HG02610 (cell line): ENCODE measurements at regions not wholly inside any gene's neighbourhood (a gene's known extent, or its start where the extent isn't known, plus 50 kb on each side); places are given as distances from the start of the nearest gene placed in this dataset.
"Not testable (repeated sequence)": the region's sequence is repeated elsewhere in the genome, so short reads cannot be mapped to it uniquely, and the experiment has no call there.

ENCODE experiments used
- ATAC-seq: cut with Tn5 transposase; IDR thresholded peaks from one replicate; pipeline ENCODE4 v1.9.1; 2021; ENCODE audit warnings: mild to moderate bottlenecking, moderate library complexity; ENCODE audit not compliant: unreplicated experiment

DNA sequence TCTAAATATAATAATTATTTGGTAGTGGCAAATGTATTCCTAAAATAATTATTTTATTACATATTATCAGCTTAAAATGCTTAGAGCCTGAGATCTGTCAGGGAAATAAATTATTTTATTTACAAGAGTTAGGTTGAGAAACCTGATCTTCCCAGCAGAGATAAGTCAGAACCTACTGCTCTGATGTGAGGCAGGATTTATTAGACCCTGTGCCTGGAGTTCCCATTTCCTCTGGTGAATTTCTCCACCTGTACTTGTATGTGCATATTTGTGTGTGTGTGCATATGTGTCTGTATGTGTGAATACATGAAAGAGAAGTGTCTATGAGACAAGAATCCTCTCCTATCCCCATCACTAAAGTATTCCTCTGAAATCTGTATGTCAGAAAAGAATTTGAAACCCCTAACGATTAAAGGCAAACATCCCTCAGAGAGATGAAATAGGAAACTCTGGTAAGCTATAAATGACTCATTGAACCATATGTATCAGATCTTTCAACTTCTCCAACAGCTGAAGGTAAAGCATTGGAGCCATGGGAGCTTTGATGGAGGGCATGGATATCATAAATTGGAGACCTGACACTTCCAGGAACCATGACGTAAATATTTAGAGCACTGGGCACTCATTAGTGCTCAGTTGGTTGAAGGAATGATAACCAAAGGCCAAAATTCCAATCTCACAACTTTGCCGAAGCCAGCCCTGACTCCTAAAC, 190.9 kb downstream of the XPNPEP1 start:
- no peak for ATAC-seq

DNA sequence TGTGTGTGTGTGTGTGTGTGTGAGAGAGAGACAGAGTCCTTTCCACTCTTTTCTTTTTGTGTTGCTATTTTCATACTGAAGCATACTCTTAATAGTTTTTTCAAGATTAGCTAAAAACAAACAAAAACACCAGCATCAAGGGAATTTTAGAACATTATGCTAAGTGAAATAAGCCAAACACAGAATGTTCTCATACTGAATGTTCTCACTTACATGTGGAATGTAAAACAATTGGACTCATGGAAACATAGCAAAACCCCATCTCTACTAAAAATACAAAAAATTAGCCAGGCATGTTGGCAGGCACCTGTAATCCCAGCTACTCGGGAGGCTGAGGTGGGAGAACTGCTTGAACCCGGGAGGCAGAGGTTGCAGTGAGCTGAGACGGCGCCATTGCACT, 193.4 kb downstream of the XPNPEP1 start:
- ATAC-seq, result not testable (repeated sequence)

DNA sequence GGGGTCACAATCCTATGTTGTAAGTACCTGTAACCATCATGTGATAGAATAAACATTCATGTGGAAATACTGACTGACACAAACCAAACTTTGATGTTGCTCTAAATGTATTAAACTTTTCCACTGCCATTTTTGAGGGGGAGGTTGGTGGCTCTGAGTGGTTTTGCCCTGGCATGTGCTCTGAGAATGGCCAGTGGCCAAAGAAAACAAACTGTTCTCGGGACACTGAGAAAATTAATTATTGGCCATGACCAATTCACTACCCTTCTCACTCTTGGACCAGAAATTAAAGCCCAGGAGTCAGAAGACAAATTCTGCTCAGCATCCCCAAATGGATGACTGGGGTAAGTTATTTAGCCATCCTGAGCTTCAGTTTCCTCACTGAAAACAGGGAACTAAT, 195.9 kb downstream of the XPNPEP1 start:
- ATAC-seq, result no peak

DNA sequence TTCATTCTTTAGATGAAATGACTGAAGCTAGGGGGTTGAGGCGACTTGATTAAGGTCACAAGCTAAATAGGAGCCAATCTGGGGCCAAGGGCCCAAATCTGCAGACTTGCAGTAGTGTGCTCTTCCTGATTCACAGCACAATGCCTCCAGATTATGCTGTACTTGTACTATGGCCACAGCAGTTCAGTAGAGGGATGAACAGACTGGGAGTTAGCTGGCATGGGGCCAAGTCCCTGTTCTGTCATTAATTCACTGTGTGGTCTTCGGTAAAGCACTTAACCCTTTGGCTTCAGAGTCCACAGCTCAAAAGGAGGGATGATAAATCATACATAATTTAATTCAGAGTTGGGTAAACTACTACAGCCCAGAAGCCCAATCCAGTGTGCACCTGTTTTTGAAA, 196.8 kb downstream of the XPNPEP1 start:
- ATAC-seq, result no peak

DNA sequence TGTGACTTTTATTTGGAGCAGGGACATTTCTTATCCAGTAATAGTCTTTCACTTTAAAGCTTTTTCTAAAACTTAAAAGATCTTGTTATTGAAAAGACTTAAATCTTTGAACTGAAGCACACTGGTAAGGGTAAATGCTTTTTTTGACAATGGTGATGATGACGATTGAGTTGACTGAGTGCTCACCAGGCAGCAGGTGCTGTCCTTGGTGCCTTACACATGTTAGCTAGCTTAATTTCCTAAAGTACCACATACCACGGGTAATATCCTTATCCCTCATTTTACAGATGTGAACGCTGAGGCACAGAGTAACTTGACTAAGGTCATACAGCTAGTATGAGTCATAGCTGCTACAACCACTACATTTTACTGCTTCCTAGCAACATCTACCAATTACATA, 200.0 kb downstream of the XPNPEP1 start:
- ATAC-seq, result no peak

DNA sequence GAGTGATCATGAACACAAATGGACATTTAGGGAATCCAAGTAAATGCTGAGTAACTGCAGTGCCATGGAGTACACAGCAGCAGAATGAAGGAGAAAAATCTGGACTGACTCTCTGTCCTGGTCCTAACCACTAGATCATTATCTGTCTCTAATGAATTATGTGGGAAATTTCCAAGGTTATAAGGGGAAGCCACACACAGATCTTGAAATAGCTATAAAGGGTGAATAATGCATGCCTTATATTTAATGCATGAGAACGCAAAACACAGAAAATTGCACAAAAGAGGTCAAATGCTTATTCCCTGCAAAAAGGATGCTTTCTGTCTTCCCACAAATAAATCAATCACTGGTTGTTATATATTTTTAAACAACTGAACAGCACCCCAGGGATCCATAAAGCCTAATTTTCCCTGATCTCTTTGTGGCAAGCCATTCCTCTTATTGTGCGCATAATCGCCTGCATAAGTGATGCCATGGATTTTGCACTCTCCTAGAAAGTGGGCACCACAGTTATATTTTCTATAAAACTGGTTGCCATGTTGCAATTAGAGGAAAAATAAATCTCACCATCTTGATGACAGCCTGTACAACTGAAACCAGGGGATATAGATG, 201.8 kb downstream of the XPNPEP1 start:
- ATAC-seq, result no peak

DNA sequence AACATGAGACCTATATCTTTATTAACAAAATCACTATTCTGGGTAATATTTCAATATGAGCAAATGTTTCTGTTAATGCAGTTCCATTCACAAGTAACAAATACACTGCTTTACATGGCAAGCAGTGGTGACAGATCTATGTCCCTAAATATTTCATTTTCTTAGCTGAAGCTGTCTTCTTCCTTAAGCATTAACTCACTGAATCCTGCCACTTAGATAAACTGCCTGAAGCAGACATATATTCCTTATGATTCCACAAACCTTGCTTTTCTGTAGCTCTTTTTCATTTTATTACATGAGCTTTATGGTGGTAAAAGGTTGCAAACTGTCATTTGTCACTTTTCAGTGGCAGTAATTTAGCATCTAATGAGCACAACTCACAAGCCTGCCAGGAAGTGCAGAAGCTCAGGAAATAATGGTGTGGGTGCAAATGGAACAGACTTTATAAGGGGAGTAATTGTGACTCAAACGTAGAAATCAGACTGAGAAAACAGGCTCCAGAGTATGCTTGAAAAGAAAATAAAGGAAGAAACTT, 217.2 kb downstream of the XPNPEP1 start:
- ATAC-seq, result no peak

DNA sequence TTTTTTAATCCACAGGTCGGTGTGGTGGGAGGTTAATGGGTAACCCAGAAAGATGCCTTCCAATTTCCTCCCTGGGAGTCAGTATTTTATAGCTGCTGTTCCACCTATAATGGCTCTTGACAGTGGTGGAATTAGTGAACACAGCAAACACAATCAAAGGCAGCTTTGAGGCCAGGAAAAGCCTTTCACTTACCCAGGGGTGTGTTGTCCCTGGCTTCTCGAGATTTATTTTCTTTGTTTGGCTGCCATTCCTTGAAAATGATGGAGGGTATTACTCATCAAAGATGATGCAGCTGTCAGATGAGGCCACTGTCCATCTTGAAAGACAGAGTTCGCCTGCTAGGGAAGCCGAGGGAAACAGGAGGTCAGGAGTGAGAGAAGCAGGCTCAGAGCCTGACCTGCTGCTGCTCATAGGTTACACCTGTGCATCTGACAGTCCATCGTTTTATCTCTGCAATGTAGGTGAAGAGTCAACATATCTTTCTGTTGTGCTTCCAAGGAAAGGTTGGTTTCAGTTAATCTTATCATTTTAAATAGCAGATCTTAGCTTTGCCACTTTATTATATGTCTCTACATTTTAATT, 221.6 kb downstream of the XPNPEP1 start:
- ATAC-seq, result no peak

DNA sequence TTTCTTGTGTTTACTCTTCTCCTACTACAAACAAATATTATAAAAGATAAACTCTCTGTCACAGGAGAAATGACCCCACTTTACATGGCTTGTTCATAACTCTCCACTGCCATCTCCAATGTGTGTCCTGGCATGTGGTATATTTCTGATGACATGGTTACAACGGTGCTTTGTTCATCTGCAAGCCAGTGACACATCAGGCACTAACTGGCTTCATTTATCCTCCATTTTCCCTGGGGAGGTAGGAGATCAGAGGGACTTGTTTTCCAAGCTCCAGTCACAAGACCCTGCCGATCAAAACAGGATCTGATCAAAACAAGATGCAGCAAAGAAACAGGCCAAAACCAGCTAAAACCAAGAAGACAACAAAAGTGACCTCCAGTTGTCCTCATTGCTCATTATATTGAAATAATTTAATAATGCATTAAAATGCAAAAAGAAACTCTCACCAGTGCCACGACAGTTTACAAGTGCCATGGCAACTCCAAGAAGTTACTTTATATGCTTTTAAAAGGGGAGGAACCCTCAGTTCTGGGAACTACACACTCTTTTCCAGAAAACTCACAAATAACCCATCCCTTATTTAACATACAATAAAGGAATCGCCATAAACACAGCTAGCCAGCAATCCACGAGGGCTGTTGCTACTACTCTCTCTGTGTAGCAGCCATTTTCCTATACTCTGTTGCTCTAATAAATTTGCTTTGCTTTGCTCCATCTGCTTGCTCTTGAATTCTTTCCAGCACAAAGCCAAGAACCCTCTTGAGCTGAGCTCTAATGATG, 224.2 kb downstream of the XPNPEP1 start:
- ATAC-seq, result no peak

DNA sequence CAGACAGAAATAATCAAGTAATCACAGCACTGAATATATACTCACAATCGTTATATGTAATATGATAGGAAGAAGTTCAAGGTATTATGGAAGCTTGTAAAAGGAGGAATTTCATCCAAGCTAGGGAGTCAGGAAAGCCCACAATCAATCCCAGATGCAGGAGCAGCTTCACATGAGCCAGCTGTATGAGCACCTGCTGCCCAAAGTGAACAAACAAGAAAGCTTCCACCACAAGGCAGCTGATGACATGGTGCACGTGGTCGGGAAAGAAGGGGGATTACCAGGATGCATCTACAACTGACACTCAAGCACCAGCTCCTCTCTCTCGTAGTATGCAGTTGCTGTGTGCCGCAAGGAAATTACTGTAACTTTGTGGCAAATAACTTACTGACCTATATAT, 225.2 kb downstream of the XPNPEP1 start:
- no peak for ATAC-seq

DNA sequence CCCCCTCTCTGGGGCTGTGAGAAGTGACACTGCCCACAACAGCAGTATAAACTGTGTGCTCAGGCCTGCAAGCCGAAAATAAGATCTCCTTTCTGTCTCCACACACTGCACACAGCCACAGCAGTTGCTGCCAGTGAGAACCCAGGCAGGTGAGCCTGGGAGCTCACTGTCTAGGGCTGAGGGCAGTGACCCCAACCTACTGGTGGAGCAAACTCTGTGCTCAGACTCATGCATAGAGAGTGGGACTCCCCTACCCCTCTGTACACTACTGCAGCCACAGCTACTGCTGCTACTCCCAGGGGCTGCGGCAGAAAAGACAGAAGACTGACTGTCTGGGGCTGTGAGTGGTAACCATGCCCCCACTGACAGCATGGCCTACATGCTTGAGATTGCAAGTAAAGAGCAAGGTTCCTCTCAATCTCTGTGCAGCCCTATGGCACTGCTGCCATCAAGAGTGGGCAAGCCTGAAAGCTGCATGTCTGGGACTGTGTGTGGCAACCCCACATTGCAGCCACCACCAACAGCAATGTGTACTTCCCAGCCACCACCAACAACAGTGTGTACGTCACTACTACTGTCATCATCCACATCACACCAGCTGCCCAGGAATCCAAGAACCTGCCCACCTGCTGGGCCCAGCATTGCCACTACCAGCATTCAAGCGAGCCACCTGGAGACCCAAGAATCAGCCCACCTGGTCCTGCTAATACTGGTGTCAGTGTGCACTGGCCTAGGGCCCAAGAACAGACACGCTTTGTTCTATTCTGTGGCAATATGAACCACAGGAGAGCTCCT, 226.1 kb downstream of the XPNPEP1 start:
- no peak for ATAC-seq

DNA sequence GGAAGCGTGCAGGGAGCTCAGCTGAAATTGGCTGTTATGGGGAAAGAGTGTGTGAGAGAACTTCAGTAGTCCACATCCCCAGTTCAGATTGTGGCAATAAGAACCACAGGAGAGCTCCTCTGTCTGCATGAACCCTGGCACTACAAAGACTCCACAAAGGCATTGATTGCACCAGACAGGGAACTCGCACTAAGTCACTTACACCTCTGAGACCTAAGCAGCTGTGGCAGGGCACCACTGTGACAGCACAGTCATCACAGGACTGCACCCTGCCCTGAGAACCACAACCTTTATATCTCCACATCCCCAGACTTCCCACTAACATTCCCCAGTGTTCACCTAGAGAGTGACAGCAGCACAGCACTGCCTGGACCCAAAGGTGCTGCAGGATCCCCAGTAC, 226.8 kb downstream of the XPNPEP1 start:
- ATAC-seq, result no peak

DNA sequence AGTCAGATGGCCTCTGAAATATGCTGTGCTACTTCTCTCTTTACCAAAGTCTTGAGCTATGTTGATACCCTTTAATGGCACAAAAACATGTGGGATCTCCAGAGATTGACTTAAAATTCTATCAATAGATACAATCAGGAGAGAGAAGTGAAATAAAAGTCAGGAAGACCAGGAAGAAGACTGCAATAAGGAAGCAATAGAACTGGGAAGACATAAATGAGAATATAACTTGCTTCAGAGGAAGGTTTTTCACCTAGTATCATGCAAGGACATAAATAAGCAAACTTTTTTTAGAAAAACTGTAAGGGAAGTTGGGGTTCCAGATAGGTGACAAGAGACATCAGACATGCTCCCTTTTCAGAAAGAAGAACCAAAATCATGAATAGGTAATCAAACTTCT, 227.3 kb downstream of the XPNPEP1 start:
- no peak for ATAC-seq

DNA sequence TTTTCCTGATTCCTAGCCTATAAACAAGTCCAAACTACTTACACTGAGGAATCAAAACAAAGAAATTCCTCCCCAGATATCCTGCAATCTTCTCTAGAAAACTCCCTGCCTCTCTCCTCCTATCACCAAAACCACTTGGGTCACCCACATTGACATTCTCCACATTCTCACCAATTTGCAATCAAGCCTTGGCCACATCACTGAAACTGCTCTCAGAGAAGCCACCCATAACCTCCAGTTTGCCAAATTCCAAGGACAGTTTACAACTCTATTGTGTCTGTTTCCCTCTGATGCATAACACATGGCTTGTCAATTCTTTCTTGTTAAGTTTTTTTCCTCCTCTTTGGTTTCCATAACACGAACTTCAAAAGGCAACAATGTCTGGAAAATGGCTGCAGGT, 233.5 kb downstream of the XPNPEP1 start:
- ATAC-seq, result no peak

DNA sequence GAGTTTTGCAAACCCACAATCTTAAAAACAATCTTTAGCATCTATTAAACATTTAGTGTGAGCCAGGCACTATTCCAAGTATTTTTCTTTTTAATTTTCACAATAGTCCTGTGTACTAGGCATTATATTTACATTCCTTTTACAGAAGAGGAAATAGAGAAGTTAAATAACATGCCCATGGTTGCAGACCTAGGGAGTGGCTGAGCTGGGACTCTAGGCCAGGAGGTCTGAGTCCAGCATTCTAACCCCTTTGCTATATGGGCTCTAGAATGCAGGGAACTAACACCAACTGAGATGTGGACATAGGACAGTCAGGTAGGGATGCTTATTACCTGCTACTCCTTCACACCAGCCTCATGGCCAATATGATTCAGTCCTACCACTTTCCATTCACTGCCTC, 243.8 kb downstream of the XPNPEP1 start:
- no peak for ATAC-seq

DNA sequence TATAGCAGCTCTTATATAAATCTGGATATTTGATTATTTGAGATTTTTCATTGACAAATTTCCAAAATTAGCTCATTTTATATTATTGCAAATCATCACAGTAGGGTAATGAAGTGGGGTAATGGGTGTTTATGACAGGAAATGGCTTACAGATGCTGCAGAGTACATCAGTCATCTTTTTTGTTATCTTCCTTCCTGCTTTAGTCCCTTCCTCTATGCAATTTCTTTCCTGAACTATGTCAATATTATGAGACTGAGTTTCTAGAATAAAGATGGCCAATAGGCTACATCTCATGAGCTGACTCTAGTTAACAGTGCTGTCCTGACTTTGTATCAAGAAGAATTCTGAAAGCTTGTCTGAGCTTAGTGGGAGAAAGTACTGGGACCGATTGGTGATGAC, 244.5 kb downstream of the XPNPEP1 start:
- ATAC-seq, result no peak

DNA sequence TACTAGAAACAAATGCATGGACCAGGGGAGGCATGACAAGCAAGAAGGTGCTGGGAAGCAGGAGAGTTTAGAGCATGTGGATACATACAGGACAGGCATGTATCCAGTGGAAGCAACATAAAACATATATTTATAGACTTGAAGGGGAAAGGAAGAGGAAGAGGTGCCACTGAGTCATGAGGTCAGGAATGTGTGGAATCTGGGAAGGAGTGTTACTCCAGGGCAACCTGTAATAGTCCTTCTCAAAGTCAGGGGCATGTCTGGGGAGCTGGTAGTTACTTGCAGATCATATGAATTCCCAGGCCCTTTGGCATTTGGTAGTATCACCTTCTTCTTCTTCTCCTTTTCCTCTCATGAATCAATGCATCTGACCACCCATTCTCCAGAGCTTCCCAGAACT, 246.6 kb downstream of the XPNPEP1 start:
- no peak for ATAC-seq

DNA sequence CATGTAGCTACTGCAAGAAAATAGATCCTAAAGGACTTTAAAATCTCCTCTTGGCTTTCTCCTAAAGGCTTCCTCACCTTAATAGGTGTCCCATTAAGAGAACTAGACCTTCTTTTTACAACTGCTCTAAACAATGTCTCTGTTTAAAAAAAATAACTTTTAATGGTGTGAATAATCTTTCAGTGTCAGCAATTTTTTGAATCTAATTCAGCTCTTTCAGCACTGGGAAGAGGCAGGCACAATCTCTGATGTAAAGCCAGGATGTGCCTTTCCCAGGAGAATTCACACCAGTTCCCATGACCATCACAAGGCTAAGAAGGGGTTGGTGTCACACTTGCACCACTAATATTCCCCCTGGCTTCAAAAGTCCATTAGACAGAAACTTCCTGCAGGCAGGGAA, 254.6 kb downstream of the XPNPEP1 start:
- ATAC-seq, result no peak

DNA sequence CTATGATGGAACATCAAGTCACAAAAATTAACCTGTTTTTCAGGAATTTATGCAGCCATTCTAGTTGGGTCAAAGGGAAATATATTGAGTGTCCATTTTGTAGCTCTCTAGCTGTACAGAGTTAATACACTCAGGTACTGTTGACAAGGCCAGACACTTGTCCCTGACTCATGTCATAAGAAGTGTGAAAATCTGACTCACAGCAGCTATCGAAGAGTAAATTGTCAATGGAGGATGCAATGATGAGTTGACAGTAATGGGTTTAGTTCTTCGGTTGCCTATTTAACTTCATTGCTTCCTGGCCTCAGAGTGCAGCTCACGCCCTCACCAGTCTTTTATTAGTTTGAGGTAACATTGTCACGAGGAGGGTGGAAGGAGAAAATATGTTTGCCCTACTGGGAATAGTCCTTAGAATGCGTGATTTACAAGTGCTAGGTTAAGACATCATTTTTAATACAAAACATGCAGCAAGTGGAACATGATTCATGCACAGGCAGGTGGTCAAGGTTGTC, 255.1 kb downstream of the XPNPEP1 start:
- ATAC-seq, result no peak

DNA sequence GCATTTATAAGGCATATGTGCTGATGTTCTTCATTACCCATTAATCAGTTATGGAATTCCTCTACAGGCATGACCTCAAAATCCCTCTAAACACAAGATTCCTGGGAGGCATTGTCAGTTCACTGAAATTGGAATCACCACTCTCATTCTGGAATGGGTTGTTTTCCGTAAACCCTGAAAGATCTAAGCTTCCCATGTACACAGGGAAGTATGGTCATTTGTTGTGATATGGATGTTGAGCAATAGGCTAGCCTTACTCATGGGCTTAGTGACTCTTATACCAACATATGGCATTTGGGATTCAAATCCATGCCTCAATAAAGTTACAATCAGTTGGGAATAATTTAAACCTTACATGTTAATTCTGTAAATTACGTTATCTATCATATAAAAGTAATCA, 258.0 kb downstream of the XPNPEP1 start:
- ATAC-seq, result no peak

DNA sequence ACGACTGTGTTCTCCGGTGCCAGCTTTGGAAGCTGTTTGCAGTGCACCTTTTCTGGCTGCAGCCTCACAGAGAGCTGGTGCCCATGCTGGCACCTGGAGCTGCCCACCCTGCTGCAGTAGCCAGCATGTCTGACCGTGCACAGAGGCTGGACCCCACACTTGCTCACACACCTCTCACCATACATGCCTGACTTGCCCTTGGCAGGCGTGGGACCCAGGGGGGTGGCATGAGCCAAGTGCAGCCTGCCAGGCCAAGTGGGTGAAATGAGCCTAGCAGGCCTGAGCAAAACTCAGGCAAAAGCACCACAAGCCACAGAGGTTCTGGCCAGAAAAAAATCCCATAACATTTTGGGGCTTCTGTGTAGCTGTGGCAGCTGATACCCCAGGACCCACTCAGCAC, 258.8 kb downstream of the XPNPEP1 start:
- no peak for ATAC-seq
